GM18870 (cell line): ENCODE measurements at regions not wholly inside any gene's neighbourhood (a gene's known extent, or its start where the extent isn't known, plus 50 kb on each side); places are given as distances from the start of the nearest gene placed in this dataset.
A peak's percentile ranks its signal among the peaks of the same experiment; 100 is the strongest.

ENCODE experiments used
- ATAC-seq: cut with Tn5 transposase; IDR thresholded peaks from one replicate; pipeline ENCODE4 v1.9.1; 2021; ENCODE audit warnings: moderate library complexity; ENCODE audit not compliant: unreplicated experiment

- no peak for ATAC-seq
These were observed 951.0 kb downstream of the SORCS1 start for GRCh38 chr10:106213493-106213892.

GRCh38 chr10:106198275-106198674 is 966.2 kb downstream of the SORCS1 start:
- no peak for ATAC-seq

GRCh38 chr10:106189292-106189691 is 975.2 kb downstream of the SORCS1 start:
- peak; percentile 54 for ATAC-seq

GRCh38 chr10:106185951-106186350 is 978.6 kb downstream of the SORCS1 start:
- no peak for ATAC-seq

GRCh38 chr10:106183041-106183440 is 981.5 kb downstream of the SORCS1 start:
- ATAC-seq, result no peak

GRCh38 chr10:106182542-106182941 is 982.0 kb downstream of the SORCS1 start:
- no peak for ATAC-seq

GRCh38 chr10:106181501-106181900 is 983.0 kb downstream of the SORCS1 start:
- ATAC-seq, result no peak

GRCh38 chr10:106179430-106179829 is 985.1 kb downstream of the SORCS1 start:
- no peak for ATAC-seq

GRCh38 chr10:106175760-106176377 is 988.6 kb downstream of the SORCS1 start:
- no peak for ATAC-seq

GRCh38 chr10:106173838-106174237 is 990.7 kb downstream of the SORCS1 start:
- ATAC-seq, result no peak

GRCh38 chr10:106169241-106169640 is 995.3 kb downstream of the SORCS1 start:
- ATAC-seq, result no peak

GRCh38 chr10:106167946-106168345 is 996.6 kb downstream of the SORCS1 start:
- ATAC-seq, result no peak

- no peak for ATAC-seq
These were observed 1006.3 kb downstream of the SORCS1 start for GRCh38 chr10:106158241-106158640.

- no peak for ATAC-seq
These were observed 1017.5 kb downstream of the SORCS1 start for GRCh38 chr10:106147021-106147420.

- no peak for ATAC-seq
These were observed 1024.6 kb downstream of the SORCS1 start for GRCh38 chr10:106139915-106140314.

- ATAC-seq, result no peak
These were observed 1028.3 kb downstream of the SORCS1 start for GRCh38 chr10:106136175-106136574.

- no peak for ATAC-seq
These were observed 1030.0 kb downstream of the SORCS1 start for GRCh38 chr10:106134326-106135000.

GRCh38 chr10:106133451-106133850 is 1031.1 kb downstream of the SORCS1 start:
- no peak for ATAC-seq

- no peak for ATAC-seq
These were observed 1031.5 kb downstream of the SORCS1 start for GRCh38 chr10:106132956-106133355.

GRCh38 chr10:106114656-106115186 is 1049.8 kb downstream of the SORCS1 start:
- no peak for ATAC-seq

- ATAC-seq, result no peak
These were observed 1053.3 kb downstream of the SORCS1 start for GRCh38 chr10:106111246-106111645.

- ATAC-seq, result no peak
These were observed 1056.8 kb downstream of the SORCS1 start for GRCh38 chr10:106107706-106108105.
